H1 (cell line): ENCODE measurements at regions not wholly inside any gene's neighbourhood (a gene's known extent, or its start where the extent isn't known, plus 50 kb on each side); places are given as distances from the start of the nearest gene placed in this dataset.

ENCODE experiments used
- CTCF ChIA-PET: fragments of 300-600 bp; sonication (Branson Sonifier 250); formaldehyde crosslinking; loops from one replicate; lab custom pipeline; 2021; ENCODE audit not compliant: partially characterized antibody; lab: Charles Lee
- POLR2A ChIA-PET: fragments of 300-600 bp; sonication (Branson Sonifier 250); formaldehyde crosslinking; loops from one replicate; lab custom pipeline; 2021; ENCODE audit warnings: inconsistent platforms; ENCODE audit not compliant: partially characterized antibody; lab: Charles Lee
- DNase-seq, 2 experiments: peaks; one replicate each; pipeline versions ENCODE4 v3.0.0 to v3.0.0-alpha.2; 2010 to 2022; ENCODE audit warnings: low spot score in 2 of 2, low read depth in 1 of 2, mixed read lengths in 1 of 2
- FAIRE-seq: peaks from 2 replicates; lab custom pipeline; 2011; peaks lifted over from hg19 to GRCh38; lab: Jason Lieb, UNC
- H2AFZ ChIP-seq: 2 replicates; pipeline ENCODE4 v1.8.1; 2012; ENCODE audit warnings: low read length, inconsistent platforms
- H2AK5ac ChIP-seq: 2 replicates; pipeline ENCODE4 v1.6.1; 2013; ENCODE audit warnings: low read depth, low read length
- H2BK120ac ChIP-seq: replicated peaks from 2 replicates; pipeline ENCODE3; 2013; ENCODE audit warnings: low read depth, low read length, inconsistent platforms
- H2BK12ac ChIP-seq: 2 replicates; pipeline ENCODE4 v1.6.1; 2013; ENCODE audit warnings: low read depth, low read length
- H2BK15ac ChIP-seq: 2 replicates; pipeline ENCODE4 v1.6.1; 2013; ENCODE audit warnings: low read length
- H2BK20ac ChIP-seq: 2 replicates; pipeline ENCODE4 v1.6.1; 2013; ENCODE audit warnings: low read length
- H2BK5ac ChIP-seq: 2 replicates; pipeline ENCODE4 v1.6.1; 2013; ENCODE audit warnings: low read depth, low read length
- H3K14ac ChIP-seq: 2 replicates; pipeline ENCODE4 v1.6.1; 2013; ENCODE audit warnings: inconsistent platforms; ENCODE audit not compliant: insufficient read length
- H3K18ac ChIP-seq: 2 replicates; pipeline ENCODE4 v1.6.1; 2013; ENCODE audit warnings: low read length; ENCODE audit errors: extremely low read depth
- H3K23ac ChIP-seq: 2 replicates; pipeline ENCODE4 v1.6.1; 2013; ENCODE audit warnings: inconsistent platforms; ENCODE audit not compliant: insufficient read length
- H3K23me2 ChIP-seq: 2 replicates; pipeline ENCODE4 v1.6.1; 2013; ENCODE audit warnings: low read depth, low read length
- H3K27ac ChIP-seq: 2 replicates; pipeline ENCODE4 v1.6.1; 2011; ENCODE audit warnings: low read depth, low read length, inconsistent platforms
- H3K27me3 ChIP-seq, 4 experiments: replicated peaks in 1 of 4; 1 replicate in 1 of 4; 2 replicates in 3 of 4; pipeline versions ENCODE4 v1.6.1 to v1.8.1; 2011 to 2013; ENCODE audit warnings: low read length in 3 of 4, mild to moderate bottlenecking in 3 of 4, inconsistent platforms in 2 of 4, mixed read lengths in 2 of 4, moderate library complexity in 1 of 4; ENCODE audit not compliant: control insufficient read depth in 3 of 4, insufficient read depth in 3 of 4; ENCODE audit errors: extremely low read depth in 1 of 4
- H3K36me3 ChIP-seq, 4 experiments: 2 replicates each; pipeline versions ENCODE4 v1.6.1 to v1.8.1; 2011 to 2013; ENCODE audit warnings: mild to moderate bottlenecking in 4 of 4, low read length in 3 of 4, moderate library complexity in 2 of 4, control low read depth in 1 of 4, inconsistent platforms in 1 of 4; ENCODE audit not compliant: insufficient read depth in 4 of 4, control insufficient read depth in 2 of 4
- H3K4ac ChIP-seq: replicated peaks from 2 replicates; pipeline ENCODE3; 2013; ENCODE audit warnings: low read length, low read depth, mixed read lengths, inconsistent platforms; ENCODE audit not compliant: insufficient read length
- H3K4me1 ChIP-seq, 4 experiments: replicated peaks in 1 of 4; 1 replicate in 1 of 4; 2 replicates in 3 of 4; pipeline versions ENCODE4 v1.6.1 to v1.8.1; 2011 to 2013; ENCODE audit warnings: low read length in 3 of 4, inconsistent platforms in 2 of 4, mixed read lengths in 1 of 4; ENCODE audit not compliant: insufficient read depth in 4 of 4, control insufficient read depth in 3 of 4
- H3K4me2 ChIP-seq, 2 experiments: 2 replicates each; pipeline versions ENCODE4 v1.6.1 to v1.8.1; 2011 to 2013; ENCODE audit warnings: low read depth in 2 of 2, low read length in 2 of 2, control low read depth in 1 of 2, inconsistent platforms in 1 of 2, mild to moderate bottlenecking in 1 of 2; ENCODE audit not compliant: insufficient read depth in 1 of 2
- H3K4me3 ChIP-seq, 4 experiments: fragments of 200-600, 300-600 bp in 1 of 4; sonication (generic), shearing (Covaris generic), sonication (Bioruptor Twin) in 1 of 4; 2 replicates each; pipeline versions ENCODE4 v1.5.1 to v1.8.1; 2011 to 2016; ENCODE audit warnings: low read length in 4 of 4, low read depth in 3 of 4, control low read depth in 2 of 4, inconsistent platforms in 2 of 4, mild to moderate bottlenecking in 2 of 4, mixed read lengths in 1 of 4, moderate library complexity in 1 of 4; ENCODE audit not compliant: insufficient read depth in 2 of 4; ENCODE audit errors: extremely low read depth in 1 of 4
- H3K56ac ChIP-seq: replicated peaks from 2 replicates; pipeline ENCODE3; 2013; ENCODE audit warnings: low read depth, mild to moderate bottlenecking, mixed read lengths, low read length, inconsistent platforms; ENCODE audit not compliant: insufficient read length
- H3K79me1 ChIP-seq: 2 replicates; pipeline ENCODE4 v1.6.1; 2013; ENCODE audit warnings: low read depth, low read length, control low read depth
- H3K79me2 ChIP-seq, 2 experiments: 2 replicates each; pipeline versions ENCODE4 v1.6.1 to v1.8.1; 2012 to 2013; ENCODE audit warnings: low read length in 2 of 2, mild to moderate bottlenecking in 2 of 2, inconsistent platforms in 1 of 2; ENCODE audit not compliant: insufficient read depth in 2 of 2, control insufficient read depth in 1 of 2
- H3K9ac ChIP-seq, 4 experiments: replicated peaks in 1 of 4; 1 replicate in 1 of 4; 2 replicates in 3 of 4; pipeline versions ENCODE4 v1.6.1 to v1.8.1; 2011 to 2013; ENCODE audit warnings: low read depth in 3 of 4, low read length in 3 of 4, control low read depth in 2 of 4, mild to moderate bottlenecking in 2 of 4, moderate library complexity in 2 of 4, inconsistent platforms in 1 of 4; ENCODE audit errors: extremely low read depth in 1 of 4
- H3K9me3 ChIP-seq, 2 experiments: 2 replicates each; pipeline versions ENCODE4 v1.6.1 to v1.8.1; 2012 to 2013; ENCODE audit warnings: mild to moderate bottlenecking in 2 of 2, moderate library complexity in 2 of 2, control low read depth in 1 of 2, inconsistent platforms in 1 of 2, low read depth in 1 of 2, low read length in 1 of 2, mixed read lengths in 1 of 2; ENCODE audit not compliant: insufficient read depth in 2 of 2
- H4K20me1 ChIP-seq, 2 experiments: replicated peaks in 1 of 2; 2 replicates each; pipeline versions ENCODE3 to v1.8.1; 2011 to 2013; ENCODE audit warnings: inconsistent platforms in 2 of 2, low read length in 2 of 2, mild to moderate bottlenecking in 1 of 2; ENCODE audit not compliant: insufficient read depth in 2 of 2, control insufficient read depth in 1 of 2
- H4K5ac ChIP-seq: 2 replicates; pipeline ENCODE4 v1.6.1; 2013; ENCODE audit warnings: low read length, low read depth, mixed read lengths, inconsistent platforms; ENCODE audit not compliant: insufficient read length
- H4K8ac ChIP-seq: 2 replicates; pipeline ENCODE4 v1.8.0; 2013; ENCODE audit warnings: mild to moderate bottlenecking, moderate library complexity, low read length, inconsistent platforms; ENCODE audit not compliant: insufficient read depth; ENCODE audit errors: extremely low read depth
- H4K91ac ChIP-seq: replicated peaks from 2 replicates; pipeline ENCODE3; 2013; ENCODE audit warnings: low read length, mixed read lengths, inconsistent platforms; ENCODE audit not compliant: insufficient read length
- BRCA1 ChIP-seq: IDR thresholded peaks from 2 replicates; pipeline ENCODE4 v1.6.1; 2012; ENCODE audit warnings: low read depth, low read length, improper control_type of control experiment
- HDAC2 ChIP-seq, 2 experiments: fragments of 300-600 bp in 1 of 2; sonication (generic) in 1 of 2; IDR thresholded peaks; 2 replicates each; pipeline ENCODE4 v1.6.1; 2011 to 2012; ENCODE audit warnings: low read depth in 2 of 2, low read length in 2 of 2, mild to moderate bottlenecking in 2 of 2, moderate library complexity in 2 of 2, borderline replicate concordance in 1 of 2, inconsistent platforms in 1 of 2
- RBBP5 ChIP-seq: IDR thresholded peaks from 2 replicates; pipeline ENCODE4 v1.7.1; 2012; ENCODE audit warnings: low read depth, mild to moderate bottlenecking, inconsistent platforms, low read length, moderate library complexity, borderline replicate concordance
- SAP30 ChIP-seq: fragments of 300-600 bp; sonication (generic); IDR thresholded peaks from 2 replicates; pipeline ENCODE4 v1.7.1; 2012; ENCODE audit warnings: low read length, moderate library complexity, mild to moderate bottlenecking, inconsistent platforms; ENCODE audit not compliant: insufficient read depth, insufficient replicate concordance
- SIRT6 ChIP-seq: IDR thresholded peaks from one replicate; pipeline ENCODE4 v1.7.1; 2012; ENCODE audit warnings: low read length, inconsistent platforms
- SIX5 ChIP-seq: IDR thresholded peaks from 2 replicates; pipeline ENCODE4 v1.6.1; 2011; ENCODE audit warnings: mild to moderate bottlenecking, low read depth, low read length
- TAF7 ChIP-seq: optimal IDR thresholded peaks from 2 replicates; pipeline ENCODE3; 2011; ENCODE audit warnings: low read depth, mild to moderate bottlenecking, inconsistent platforms, low read length, moderate library complexity, borderline replicate concordance
- WGBS, 2 experiments: shearing (Covaris generic) in 1 of 2; methylation state at CpG; one replicate each; pipeline versions ENCODE4 v1.1.6 to v1.1.7; 2013 to 2015; ENCODE audit warnings: low lambda C conversion rate in 2 of 2, mixed read lengths in 2 of 2, inconsistent platforms in 1 of 2, low coverage in 1 of 2, missing lambda C conversion rate in 1 of 2; ENCODE audit not compliant: insufficient replicate concordance in 2 of 2, insufficient coverage in 1 of 2, insufficient read length in 1 of 2; ENCODE audit errors: extremely low coverage in 1 of 2, missing lambda C conversion rate in 1 of 2; 5-methylcytosine and 5-hydroxymethylcytosine counted together
- TF ChIP-seq, protein P1 (sequence below), 3 experiments: IDR thresholded peaks; 1 replicate in 2 of 3; 2 replicates in 1 of 3; pipeline versions ENCODE4 v1.5.1 to v1.6.1; 2011; ENCODE audit warnings: low read length in 3 of 3, mild to moderate bottlenecking in 3 of 3, inconsistent platforms in 2 of 3, low read depth in 1 of 3, moderate library complexity in 1 of 3; ENCODE audit not compliant: insufficient read depth in 1 of 3; ENCODE audit errors: control extremely low read depth in 1 of 3
- TF ChIP-seq, protein P2 (sequence below): IDR thresholded peaks from 2 replicates; pipeline ENCODE4 v1.6.1; 2011; ENCODE audit warnings: low read depth, mild to moderate bottlenecking, low read length; ENCODE audit not compliant: insufficient read depth

DNA sequence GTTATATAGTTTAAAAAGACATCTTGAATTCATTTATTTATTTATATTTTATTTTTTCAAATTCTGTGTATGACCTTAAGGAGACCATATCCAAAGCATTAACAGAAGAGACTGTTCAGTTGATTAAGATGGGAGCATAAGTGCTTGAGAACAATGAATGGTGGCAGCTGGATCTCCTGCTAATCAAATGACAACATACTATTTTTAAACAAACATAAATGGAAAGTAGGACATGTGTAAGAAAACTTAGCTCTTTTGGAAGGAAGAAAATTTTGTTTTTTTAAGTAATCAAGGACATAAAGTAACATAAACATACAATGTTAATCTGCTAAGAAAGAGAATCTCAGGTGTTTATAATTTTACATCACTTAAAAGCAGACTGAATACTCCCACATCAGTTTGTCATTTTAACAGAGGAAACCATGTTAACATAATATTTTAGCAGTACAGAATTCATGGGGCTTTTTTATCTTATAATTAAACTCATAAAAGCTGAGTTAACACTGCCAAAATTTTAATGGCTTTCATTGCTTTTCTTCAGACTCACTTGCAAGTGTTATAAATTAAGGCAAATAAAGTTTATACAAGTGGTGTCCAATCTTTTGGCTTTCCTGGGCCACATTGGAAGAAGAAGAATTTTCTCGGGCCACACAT, 95.1 kb downstream of the MAD2L1 start:
- no peak for FAIRE-seq
- no peaks in the 10 kb centered on the region for H3K79me1 ChIP-seq
- TF ChIP-seq TAF7: no peak
- TF ChIP-seq BRCA1: no peak
- TF ChIP-seq SAP30: no peak
- no peak for TF ChIP-seq SIX5
- no peak for TF ChIP-seq RBBP5
- TF ChIP-seq, protein P1, sequence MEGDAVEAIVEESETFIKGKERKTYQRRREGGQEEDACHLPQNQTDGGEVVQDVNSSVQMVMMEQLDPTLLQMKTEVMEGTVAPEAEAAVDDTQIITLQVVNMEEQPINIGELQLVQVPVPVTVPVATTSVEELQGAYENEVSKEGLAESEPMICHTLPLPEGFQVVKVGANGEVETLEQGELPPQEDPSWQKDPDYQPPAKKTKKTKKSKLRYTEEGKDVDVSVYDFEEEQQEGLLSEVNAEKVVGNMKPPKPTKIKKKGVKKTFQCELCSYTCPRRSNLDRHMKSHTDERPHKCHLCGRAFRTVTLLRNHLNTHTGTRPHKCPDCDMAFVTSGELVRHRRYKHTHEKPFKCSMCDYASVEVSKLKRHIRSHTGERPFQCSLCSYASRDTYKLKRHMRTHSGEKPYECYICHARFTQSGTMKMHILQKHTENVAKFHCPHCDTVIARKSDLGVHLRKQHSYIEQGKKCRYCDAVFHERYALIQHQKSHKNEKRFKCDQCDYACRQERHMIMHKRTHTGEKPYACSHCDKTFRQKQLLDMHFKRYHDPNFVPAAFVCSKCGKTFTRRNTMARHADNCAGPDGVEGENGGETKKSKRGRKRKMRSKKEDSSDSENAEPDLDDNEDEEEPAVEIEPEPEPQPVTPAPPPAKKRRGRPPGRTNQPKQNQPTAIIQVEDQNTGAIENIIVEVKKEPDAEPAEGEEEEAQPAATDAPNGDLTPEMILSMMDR (IDR thresholded peaks at IDR 0.05; ENCODE audit: control extremely low read depth in 1 of 3, insufficient read depth in 1 of 3, low read depth in 1 of 3, low read length in 3 of 3): no peak
- no peak for TF ChIP-seq HDAC2 (IDR thresholded peaks at IDR 0.05; ENCODE audit: borderline replicate concordance in 1 of 2, low read depth in 2 of 2, low read length in 2 of 2)
- TF ChIP-seq SIRT6: no peak
- TF ChIP-seq, protein P2, sequence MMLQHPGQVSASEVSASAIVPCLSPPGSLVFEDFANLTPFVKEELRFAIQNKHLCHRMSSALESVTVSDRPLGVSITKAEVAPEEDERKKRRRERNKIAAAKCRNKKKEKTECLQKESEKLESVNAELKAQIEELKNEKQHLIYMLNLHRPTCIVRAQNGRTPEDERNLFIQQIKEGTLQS: no peak

More for the DNA sequence above, 95.1 kb downstream of the MAD2L1 start:
- 0 out of 7 replicates have a peak, but pooled peaks cover 0 to 2% (median 0%) of the 10 kb centered on the region in 4 experiments for H3K4me1 ChIP-seq
- no peak overlapping the region for H3K14ac ChIP-seq
- no peak overlapping the region for H2BK120ac ChIP-seq
- H3K4ac ChIP-seq: no peak overlapping the region
- H3K27me3 ChIP-seq: no peaks in the 10 kb centered on the region
- no peak overlapping the region for H2AK5ac ChIP-seq
- ChIA-PET POLR2A (interaction anchor here (0.6 kb wide), 1 partner anchor 502 kb away, joined by 3 read pairs; no protein-coding TSS in a partner anchor), CTCF (no interaction called here)
- no peak overlapping the region for H3K9ac ChIP-seq
- no peak overlapping the region for H2BK15ac ChIP-seq
- H3K23ac ChIP-seq: no peak overlapping the region
- H2BK20ac ChIP-seq: no peak overlapping the region
- no peak overlapping the region for H3K4me2 ChIP-seq
- no peaks in the 10 kb centered on the region for H3K23me2 ChIP-seq
- no peaks in the 10 kb centered on the region for H4K20me1 ChIP-seq
- no peak overlapping the region for H2BK5ac ChIP-seq
- no peak overlapping the region for H3K56ac ChIP-seq
- no peak overlapping the region for H4K91ac ChIP-seq
- H2BK12ac ChIP-seq: no peak overlapping the region
- H3K18ac ChIP-seq: no peak overlapping the region
- H3K4me3 ChIP-seq: no peak overlapping the region
- H4K5ac ChIP-seq: no peak overlapping the region
- no peaks in the 10 kb centered on the region for H3K9me3 ChIP-seq
- DNase-seq: no peak
- 85% methylated on average over 1 of the region's 1 CpG; no CpG with 5 or more reads in 1 of the 2 experiments for WGBS, 2 experiments
- H4K8ac ChIP-seq: no peak overlapping the region
- H3K79me2 ChIP-seq: no peaks in the 10 kb centered on the region
- H3K36me3 ChIP-seq: no peaks in the 10 kb centered on the region
- no peak overlapping the region for H2AFZ ChIP-seq
- no peak overlapping the region for H3K27ac ChIP-seq
